ENCODE measurements at regions not wholly inside any gene's neighbourhood (a gene's known extent, or its start where the extent isn't known, plus 50 kb on each side); places are given as distances from the start of the nearest gene placed in this dataset.

- Histone ChIP-seq H3K9me3 (ENCODE audit: control insufficient read depth, insufficient read depth, low read length) (no peaks in the 10 kb centered on the region), H3K4me1 (ENCODE audit: control insufficient read depth, low read length) (no peaks in the 10 kb centered on the region), H3K4me2 (ENCODE audit: low read length) (no peak overlapping the region), H4K20me1 (ENCODE audit: control insufficient read depth, insufficient read depth, low read depth, low read length) (no peaks in the 10 kb centered on the region), H3K4me3 (ENCODE audit: low read length) (no peak overlapping the region), H3K79me2 (ENCODE audit: control insufficient read depth, low read length) (no peaks in the 10 kb centered on the region), H3K27ac (ENCODE audit: low read depth, low read length) (no peak overlapping the region), H3K36me3 (ENCODE audit: control insufficient read depth, low read length) (no peaks in the 10 kb centered on the region), H3F3A (ENCODE audit: control insufficient read depth, insufficient read depth) (no peaks in the 10 kb centered on the region), H3K9me2 (replicated peaks; ENCODE audit: control insufficient read depth, low read length) (no peaks in the 10 kb centered on the region), H3K27me3 (ENCODE audit: control insufficient read depth, low read length) (peaks cover 7% of the 10 kb centered on the region; the same call in 1 of the 2 replicates)
- TF ChIP-seq CTCF (IDR thresholded peaks at IDR 0.05; ENCODE audit: low read depth, low read length, poor library complexity, severe bottlenecking), result no peak
- no peak for TF ChIP-seq EZH2phosphoT487 (IDR thresholded peaks at IDR 0.05; ENCODE audit: borderline replicate concordance, low read length)
These were observed 102.6 kb upstream of the ROPN1 start for GRCh38 chr3:124094496-124094895.

- H3K9me3 ChIP-seq (ENCODE audit: control insufficient read depth, insufficient read depth, low read length), result no peaks in the 10 kb centered on the region
- H3F3A ChIP-seq (ENCODE audit: control insufficient read depth, insufficient read depth), result no peaks in the 10 kb centered on the region
- H3K79me2 ChIP-seq (ENCODE audit: control insufficient read depth, low read length), result no peaks in the 10 kb centered on the region
- H3K27ac ChIP-seq (ENCODE audit: low read depth, low read length), result no peak overlapping the region
- no peak overlapping the region for H3K4me2 ChIP-seq (ENCODE audit: low read length)
- TF ChIP-seq CTCF (IDR thresholded peaks at IDR 0.05; ENCODE audit: low read depth, low read length, poor library complexity, severe bottlenecking), result no peak
- no peak for TF ChIP-seq EZH2phosphoT487 (IDR thresholded peaks at IDR 0.05; ENCODE audit: borderline replicate concordance, low read length)
- no peaks in the 10 kb centered on the region for H3K36me3 ChIP-seq (ENCODE audit: control insufficient read depth, low read length)
- H3K27me3 ChIP-seq (ENCODE audit: control insufficient read depth, low read length), result peaks cover 7% of the 10 kb centered on the region; the same call in 1 of the 2 replicates
- H4K20me1 ChIP-seq (ENCODE audit: control insufficient read depth, insufficient read depth, low read depth, low read length), result no peaks in the 10 kb centered on the region
- H3K4me1 ChIP-seq (ENCODE audit: control insufficient read depth, low read length), result no peaks in the 10 kb centered on the region
- no peaks in the 10 kb centered on the region for H3K9me2 ChIP-seq (replicated peaks; ENCODE audit: control insufficient read depth, low read length)
- no peak overlapping the region for H3K4me3 ChIP-seq (ENCODE audit: low read length)
These were observed 105.6 kb upstream of the ROPN1 start for GRCh38 chr3:124097362-124098131.

GRCh38 chr3:124101643-124102042 lies 109.7 kb upstream of the ROPN1 start:
- H3K4me3 ChIP-seq (ENCODE audit: low read length), result no peak overlapping the region
- no peak overlapping the region for H3K27ac ChIP-seq (ENCODE audit: low read depth, low read length)
- no peak overlapping the region for H3K4me2 ChIP-seq (ENCODE audit: low read length)
- no peaks in the 10 kb centered on the region for H3F3A ChIP-seq (ENCODE audit: control insufficient read depth, insufficient read depth)
- H3K36me3 ChIP-seq (ENCODE audit: control insufficient read depth, low read length), result no peaks in the 10 kb centered on the region
- TF ChIP-seq EZH2phosphoT487 (IDR thresholded peaks at IDR 0.05; ENCODE audit: borderline replicate concordance, low read length) (no peak), CTCF (IDR thresholded peaks at IDR 0.05; ENCODE audit: low read depth, low read length, poor library complexity, severe bottlenecking) (no peak)
- H3K9me2 ChIP-seq (replicated peaks; ENCODE audit: control insufficient read depth, low read length), result no peaks in the 10 kb centered on the region
- 0 out of 2 replicates have a peak, but pooled peaks cover 7% of the 10 kb centered on the region for H3K27me3 ChIP-seq (ENCODE audit: control insufficient read depth, low read length)
- H4K20me1 ChIP-seq (ENCODE audit: control insufficient read depth, insufficient read depth, low read depth, low read length), result no peaks in the 10 kb centered on the region
- H3K79me2 ChIP-seq (ENCODE audit: control insufficient read depth, low read length), result no peaks in the 10 kb centered on the region
- H3K4me1 ChIP-seq (ENCODE audit: control insufficient read depth, low read length), result no peaks in the 10 kb centered on the region
- no peaks in the 10 kb centered on the region for H3K9me3 ChIP-seq (ENCODE audit: control insufficient read depth, insufficient read depth, low read length)

All from DOHH2 (cell line).